Glutamatergic neuron (in vitro differentiated cells): ENCODE measurements at regions not wholly inside any gene's neighbourhood (a gene's known extent, or its start where the extent isn't known, plus 50 kb on each side); places are given as distances from the start of the nearest gene placed in this dataset.

Source experiments
- DNase-seq: peaks from one replicate; pipeline ENCODE4 v3.0.0; 2022
- H3K27ac Mint-ChIP-seq: one replicate; pipeline ENCODE4 v1.8.0; 2020; ENCODE audit warnings: mild to moderate bottlenecking, mixed read lengths, inconsistent platforms; ENCODE audit not compliant: unreplicated experiment
- H3K27me3 Mint-ChIP-seq: one replicate; pipeline ENCODE4 v1.8.0; 2020; ENCODE audit warnings: mild to moderate bottlenecking, moderate library complexity, mixed read lengths, inconsistent platforms; ENCODE audit not compliant: unreplicated experiment
- H3K36me3 Mint-ChIP-seq: one replicate; pipeline ENCODE4 v1.8.0; 2020; ENCODE audit warnings: mild to moderate bottlenecking, mixed read lengths, inconsistent platforms; ENCODE audit not compliant: unreplicated experiment
- H3K4me1 Mint-ChIP-seq: one replicate; pipeline ENCODE4 v1.8.0; 2020; ENCODE audit warnings: mild to moderate bottlenecking, low read depth, mixed read lengths, inconsistent platforms; ENCODE audit not compliant: unreplicated experiment
- H3K4me3 Mint-ChIP-seq: one replicate; pipeline ENCODE4 v1.8.0; 2020; ENCODE audit warnings: mild to moderate bottlenecking, mixed read lengths, inconsistent platforms; ENCODE audit not compliant: unreplicated experiment
- H3K9me3 Mint-ChIP-seq: one replicate; pipeline ENCODE4 v1.8.0; 2020; ENCODE audit warnings: mild to moderate bottlenecking, moderate library complexity, mixed read lengths, inconsistent platforms; ENCODE audit not compliant: unreplicated experiment
- TF ChIP-seq, protein P1 (sequence below): fragments of 200-600 bp; sonication (generic); IDR thresholded peaks from one replicate; pipeline ENCODE4 v1.5.0; 2021; ENCODE audit not compliant: partially characterized antibody, unreplicated experiment

DNA sequence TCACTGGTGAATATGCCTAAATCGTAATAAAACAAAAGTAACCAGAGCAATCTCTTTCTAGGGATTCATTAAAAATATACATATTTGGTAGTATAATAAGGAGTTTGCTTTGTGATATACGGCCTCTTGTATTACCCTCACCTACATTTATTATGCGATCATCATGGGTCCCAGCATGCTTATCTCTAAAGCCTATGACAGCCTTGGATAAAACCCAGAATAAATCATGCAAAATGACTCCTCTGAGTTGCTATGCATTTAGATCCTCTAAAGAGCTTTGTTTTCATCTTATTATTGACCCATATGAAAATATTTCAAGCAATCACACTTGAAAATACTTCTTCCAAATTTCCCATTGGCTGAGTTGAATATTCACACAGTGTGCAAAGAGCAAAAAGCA lies 432.3 kb downstream of the SUCLG1 start:
- TF ChIP-seq, protein P1, sequence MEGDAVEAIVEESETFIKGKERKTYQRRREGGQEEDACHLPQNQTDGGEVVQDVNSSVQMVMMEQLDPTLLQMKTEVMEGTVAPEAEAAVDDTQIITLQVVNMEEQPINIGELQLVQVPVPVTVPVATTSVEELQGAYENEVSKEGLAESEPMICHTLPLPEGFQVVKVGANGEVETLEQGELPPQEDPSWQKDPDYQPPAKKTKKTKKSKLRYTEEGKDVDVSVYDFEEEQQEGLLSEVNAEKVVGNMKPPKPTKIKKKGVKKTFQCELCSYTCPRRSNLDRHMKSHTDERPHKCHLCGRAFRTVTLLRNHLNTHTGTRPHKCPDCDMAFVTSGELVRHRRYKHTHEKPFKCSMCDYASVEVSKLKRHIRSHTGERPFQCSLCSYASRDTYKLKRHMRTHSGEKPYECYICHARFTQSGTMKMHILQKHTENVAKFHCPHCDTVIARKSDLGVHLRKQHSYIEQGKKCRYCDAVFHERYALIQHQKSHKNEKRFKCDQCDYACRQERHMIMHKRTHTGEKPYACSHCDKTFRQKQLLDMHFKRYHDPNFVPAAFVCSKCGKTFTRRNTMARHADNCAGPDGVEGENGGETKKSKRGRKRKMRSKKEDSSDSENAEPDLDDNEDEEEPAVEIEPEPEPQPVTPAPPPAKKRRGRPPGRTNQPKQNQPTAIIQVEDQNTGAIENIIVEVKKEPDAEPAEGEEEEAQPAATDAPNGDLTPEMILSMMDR, result no peak
- no peak overlapping the region for H3K27ac Mint-ChIP-seq
- no peaks in the 10 kb centered on the region for H3K36me3 Mint-ChIP-seq
- DNase-seq, result no peak
- no peaks in the 10 kb centered on the region for H3K9me3 Mint-ChIP-seq
- no peak overlapping the region for H3K4me3 Mint-ChIP-seq
- peaks cover 10% of the 10 kb centered on the region for H3K4me1 Mint-ChIP-seq
- peaks cover 3% of the 10 kb centered on the region for H3K27me3 Mint-ChIP-seq

DNA sequence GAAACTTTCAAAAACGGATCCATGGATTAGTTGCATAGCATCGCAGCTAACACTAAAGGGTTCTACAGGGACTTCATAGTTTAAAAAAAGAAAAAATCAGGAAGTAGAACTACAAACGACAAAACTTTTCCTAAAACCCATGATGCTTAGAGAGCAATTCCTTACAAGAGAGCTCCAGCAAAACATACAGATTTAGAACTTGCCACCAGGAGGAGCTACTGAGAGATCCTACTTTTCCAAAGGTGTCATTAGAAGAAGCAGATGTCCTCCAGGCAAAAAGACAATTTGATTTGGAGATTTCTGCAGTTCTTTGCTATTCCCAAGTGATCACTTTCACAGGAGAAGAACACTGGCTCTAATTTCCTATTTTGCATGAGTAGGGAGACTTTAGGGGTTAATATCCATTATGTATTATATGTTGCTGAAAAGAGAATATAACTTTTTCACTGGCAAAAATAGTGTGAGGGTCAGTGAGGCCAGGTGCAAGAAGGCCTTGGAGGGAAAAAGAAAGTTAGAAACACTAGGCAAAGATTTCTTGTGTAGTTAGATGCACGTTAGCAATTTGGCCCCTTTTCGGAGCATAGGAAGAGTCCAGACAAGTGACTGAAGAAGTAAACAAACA lies 436.2 kb downstream of the SUCLG1 start:
- TF ChIP-seq, protein P1, result peak; percentile 83
- no peak overlapping the region for H3K4me3 Mint-ChIP-seq
- H3K4me1 Mint-ChIP-seq, result no peaks in the 10 kb centered on the region
- H3K36me3 Mint-ChIP-seq, result no peaks in the 10 kb centered on the region
- no peaks in the 10 kb centered on the region for H3K9me3 Mint-ChIP-seq
- H3K27ac Mint-ChIP-seq, result no peak overlapping the region
- no peaks in the 10 kb centered on the region for H3K27me3 Mint-ChIP-seq
- no peak for DNase-seq

DNA sequence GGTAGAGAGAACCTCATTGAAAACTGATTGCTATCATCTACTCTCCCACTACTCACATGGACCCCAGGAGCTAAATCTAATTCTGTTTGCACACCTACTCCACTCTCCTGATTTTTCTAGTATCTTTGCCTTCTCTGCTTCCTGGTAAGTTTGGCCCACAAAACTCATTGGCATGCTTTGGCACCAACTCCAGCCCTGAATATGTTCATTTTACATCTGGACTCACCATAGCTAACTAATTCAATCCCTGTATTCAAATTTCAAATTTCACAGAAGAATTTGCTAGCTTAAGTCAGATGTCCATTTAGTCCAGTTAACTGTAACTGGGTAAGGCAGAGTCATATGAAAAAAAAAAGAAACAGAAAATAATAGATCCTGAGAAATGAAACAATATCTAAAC lies 442.1 kb downstream of the SUCLG1 start:
- H3K4me1 Mint-ChIP-seq, result no peaks in the 10 kb centered on the region
- TF ChIP-seq, protein P1, result no peak
- H3K27ac Mint-ChIP-seq, result no peak overlapping the region
- no peaks in the 10 kb centered on the region for H3K9me3 Mint-ChIP-seq
- no peaks in the 10 kb centered on the region for H3K36me3 Mint-ChIP-seq
- no peak for DNase-seq
- no peaks in the 10 kb centered on the region for H3K27me3 Mint-ChIP-seq
- no peak overlapping the region for H3K4me3 Mint-ChIP-seq

DNA sequence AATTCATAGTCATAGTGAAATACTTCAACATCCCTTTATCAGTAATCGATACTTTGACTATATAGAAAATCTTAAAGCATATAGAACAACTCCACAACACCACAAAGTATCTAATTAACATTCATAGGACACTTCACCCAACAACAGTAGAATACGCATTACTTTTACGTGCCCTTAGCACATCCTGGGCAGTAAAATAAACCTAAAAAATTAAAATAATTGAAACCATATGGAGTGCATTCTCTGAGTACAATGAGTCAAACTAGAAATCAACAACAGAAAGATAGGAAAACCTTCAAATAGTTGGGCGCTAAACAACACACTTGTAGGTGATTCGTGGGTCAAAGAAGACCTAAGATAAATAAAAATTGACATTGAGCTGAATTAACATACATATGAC lies 442.9 kb downstream of the SUCLG1 start:
- Mint-ChIP-seq H3K9me3 (no peaks in the 10 kb centered on the region), H3K27me3 (no peaks in the 10 kb centered on the region), H3K4me1 (no peaks in the 10 kb centered on the region), H3K27ac (no peak overlapping the region), H3K4me3 (no peak overlapping the region), H3K36me3 (no peaks in the 10 kb centered on the region)
- TF ChIP-seq, protein P1, result no peak
- no peak for DNase-seq

DNA sequence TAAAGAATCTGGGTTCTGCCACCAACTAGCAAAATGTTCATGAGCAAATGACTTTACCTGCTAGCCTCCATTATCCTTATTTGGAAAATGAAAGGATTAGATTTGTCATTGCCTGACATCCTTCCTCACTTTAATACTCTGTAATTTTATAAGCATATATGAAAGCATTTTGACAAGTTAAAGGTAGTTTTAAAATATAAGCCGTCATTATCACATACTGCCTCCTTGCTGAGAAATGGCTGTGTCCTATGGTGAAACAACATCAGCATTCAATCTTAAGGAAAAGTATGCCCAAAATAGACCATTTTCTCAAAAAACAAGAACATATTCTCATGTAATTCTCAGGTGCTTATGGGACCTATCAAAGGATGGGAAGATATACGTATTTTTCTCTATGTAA lies 461.2 kb downstream of the SUCLG1 start:
- Mint-ChIP-seq H3K36me3 (no peaks in the 10 kb centered on the region), H3K4me3 (no peak overlapping the region), H3K4me1 (no peaks in the 10 kb centered on the region), H3K9me3 (no peaks in the 10 kb centered on the region), H3K27ac (no peak overlapping the region), H3K27me3 (peaks cover 2% of the 10 kb centered on the region)
- TF ChIP-seq, protein P1, result no peak
- no peak for DNase-seq
